ENCODE measurements at regions not wholly inside any gene's neighbourhood (a gene's known extent, or its start where the extent isn't known, plus 50 kb on each side); places are given as distances from the start of the nearest gene placed in this dataset.

DNA sequence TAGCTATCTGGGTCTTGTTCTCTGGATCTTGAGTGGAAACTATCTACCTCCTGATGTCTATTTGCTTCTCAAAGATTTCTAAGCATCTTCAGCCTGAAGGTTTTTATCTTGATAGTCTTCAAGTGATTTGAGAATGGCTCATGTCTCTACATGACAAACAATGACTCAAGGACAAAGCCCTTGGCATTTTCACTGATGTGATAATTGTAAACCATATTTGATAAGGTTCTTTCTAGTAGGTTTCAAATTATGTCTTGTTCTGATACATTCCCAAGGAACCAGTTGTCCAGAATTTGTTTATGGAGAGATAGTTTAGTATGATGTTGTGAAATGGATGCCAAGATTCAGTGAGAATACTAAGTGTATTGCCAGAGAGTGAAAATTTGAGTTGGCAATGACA lies 1079.3 kb upstream of the CDH9 start:
- Histone ChIP-seq H3K9me3 (peaks cover 0 to 4% (median 0%) of the 10 kb centered on the region in 4 donors), H3K4me3 (no peak overlapping the region), H3K27ac (no peak overlapping the region), H3K4me1 (no peaks in the 10 kb centered on the region), H3K27me3 (no peaks in the 10 kb centered on the region), H3K36me3 (no peaks in the 10 kb centered on the region)
- no peak for TF ChIP-seq POLR2A (IDR thresholded peaks at IDR 0.05)
- TF ChIP-seq, protein P1, sequence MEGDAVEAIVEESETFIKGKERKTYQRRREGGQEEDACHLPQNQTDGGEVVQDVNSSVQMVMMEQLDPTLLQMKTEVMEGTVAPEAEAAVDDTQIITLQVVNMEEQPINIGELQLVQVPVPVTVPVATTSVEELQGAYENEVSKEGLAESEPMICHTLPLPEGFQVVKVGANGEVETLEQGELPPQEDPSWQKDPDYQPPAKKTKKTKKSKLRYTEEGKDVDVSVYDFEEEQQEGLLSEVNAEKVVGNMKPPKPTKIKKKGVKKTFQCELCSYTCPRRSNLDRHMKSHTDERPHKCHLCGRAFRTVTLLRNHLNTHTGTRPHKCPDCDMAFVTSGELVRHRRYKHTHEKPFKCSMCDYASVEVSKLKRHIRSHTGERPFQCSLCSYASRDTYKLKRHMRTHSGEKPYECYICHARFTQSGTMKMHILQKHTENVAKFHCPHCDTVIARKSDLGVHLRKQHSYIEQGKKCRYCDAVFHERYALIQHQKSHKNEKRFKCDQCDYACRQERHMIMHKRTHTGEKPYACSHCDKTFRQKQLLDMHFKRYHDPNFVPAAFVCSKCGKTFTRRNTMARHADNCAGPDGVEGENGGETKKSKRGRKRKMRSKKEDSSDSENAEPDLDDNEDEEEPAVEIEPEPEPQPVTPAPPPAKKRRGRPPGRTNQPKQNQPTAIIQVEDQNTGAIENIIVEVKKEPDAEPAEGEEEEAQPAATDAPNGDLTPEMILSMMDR (IDR thresholded peaks at IDR 0.05): no peak
- no peak for DNase-seq

DNA sequence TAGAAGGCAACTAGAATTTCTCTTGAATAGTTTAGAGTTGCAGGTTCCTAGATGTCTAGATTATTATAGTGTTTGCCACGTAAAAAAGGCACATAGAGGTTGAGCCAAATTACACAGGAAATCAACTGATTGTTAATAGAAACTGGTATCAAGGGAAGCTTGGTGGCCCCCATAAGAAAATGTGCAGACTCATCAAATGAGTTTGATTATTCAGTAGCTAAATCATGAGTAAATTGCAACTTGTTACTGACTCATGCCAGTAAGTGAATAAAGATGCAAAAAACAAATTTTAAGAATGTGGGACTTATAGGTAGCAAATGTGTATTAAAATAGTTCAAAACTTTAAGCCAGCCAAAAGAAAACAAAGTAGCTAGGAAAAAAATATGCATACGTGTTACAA lies 1078.9 kb upstream of the CDH9 start:
- H3K9me3 ChIP-seq: peaks cover 0 to 4% (median 0%) of the 10 kb centered on the region in 4 donors
- no peaks in the 10 kb centered on the region for H3K36me3 ChIP-seq
- no peaks in the 10 kb centered on the region for H3K27me3 ChIP-seq
- no peaks in the 10 kb centered on the region for H3K4me1 ChIP-seq
- no peak for TF ChIP-seq POLR2A (IDR thresholded peaks at IDR 0.05)
- TF ChIP-seq, protein P1 (IDR thresholded peaks at IDR 0.05): no peak
- no peak overlapping the region for H3K27ac ChIP-seq
- H3K4me3 ChIP-seq: no peak overlapping the region
- DNase-seq: no peak

DNA sequence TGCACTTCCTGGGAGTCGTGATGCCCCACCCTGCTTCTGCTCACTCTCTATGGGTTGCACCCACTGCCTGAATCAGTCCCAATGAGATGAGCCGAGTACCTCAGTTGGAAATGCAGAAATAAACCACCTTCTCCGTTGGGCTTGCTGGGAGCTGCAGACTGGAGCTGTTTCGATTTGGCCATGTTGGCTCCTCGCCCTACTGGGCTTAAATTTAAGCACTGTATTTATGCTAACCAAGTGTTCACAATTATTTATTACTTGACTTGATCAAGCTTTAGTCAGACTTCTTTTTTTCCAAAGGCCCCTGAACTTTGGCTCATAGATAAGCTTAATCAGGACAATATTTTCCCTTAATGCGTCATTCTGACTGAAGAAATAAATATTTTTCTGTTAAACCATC lies 1072.4 kb upstream of the CDH9 start:
- H3K27me3 ChIP-seq: no peaks in the 10 kb centered on the region
- DNase-seq: no peak
- no peaks in the 10 kb centered on the region for H3K36me3 ChIP-seq
- H3K27ac ChIP-seq: no peak overlapping the region
- H3K4me1 ChIP-seq: no peaks in the 10 kb centered on the region
- H3K9me3 ChIP-seq: peaks cover 0 to 3% (median 0%) of the 10 kb centered on the region in 4 donors
- no peak for TF ChIP-seq POLR2A (IDR thresholded peaks at IDR 0.05)
- TF ChIP-seq, protein P1 (IDR thresholded peaks at IDR 0.05): no peak
- no peak overlapping the region for H3K4me3 ChIP-seq

DNA sequence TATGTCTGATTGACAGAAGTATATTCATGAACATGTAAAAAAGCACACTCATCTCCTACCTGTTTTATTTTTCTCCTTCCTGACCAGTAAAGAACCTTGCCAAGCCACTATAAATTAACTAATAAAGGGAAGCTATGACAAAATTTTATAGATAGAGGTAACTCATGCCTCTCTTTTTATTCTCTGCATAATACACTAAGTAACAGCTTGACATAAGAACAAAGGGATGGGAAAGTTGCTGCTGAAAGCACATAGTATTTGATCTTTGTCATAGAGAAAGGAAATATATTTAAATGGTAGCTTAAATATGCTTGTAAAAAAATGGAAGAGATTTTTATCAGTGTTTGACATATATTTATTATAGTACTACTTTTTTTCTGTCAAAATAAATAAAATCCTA lies 1065.7 kb upstream of the CDH9 start:
- H3K27me3 ChIP-seq: no peaks in the 10 kb centered on the region

DNA sequence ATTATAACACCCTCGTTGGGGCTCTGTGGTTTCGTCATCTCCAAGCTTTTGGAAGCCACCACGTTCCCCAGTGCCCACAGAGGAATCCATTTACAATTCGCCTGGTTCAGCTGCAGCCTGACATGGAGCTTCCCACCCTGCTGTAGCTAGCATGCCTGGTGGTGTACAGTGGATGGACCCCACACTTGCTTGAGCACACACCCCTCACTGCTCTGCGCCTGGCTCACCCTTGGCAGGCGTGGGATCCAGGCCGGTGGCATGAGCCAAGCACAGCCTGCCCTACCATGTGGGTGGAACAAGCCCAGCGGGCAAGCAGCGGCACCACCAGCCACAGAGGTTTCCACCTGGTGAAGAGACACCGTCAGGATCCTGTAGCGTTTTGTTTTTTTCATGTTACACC lies 1045.7 kb upstream of the CDH9 start:
- no peaks in the 10 kb centered on the region for H3K36me3 ChIP-seq
- no peaks in the 10 kb centered on the region for H3K27me3 ChIP-seq
- TF ChIP-seq, protein P1 (IDR thresholded peaks at IDR 0.05): no peak
- H3K4me1 ChIP-seq: no peaks in the 10 kb centered on the region
- DNase-seq: no peak
- H3K4me3 ChIP-seq: no peak overlapping the region
- H3K27ac ChIP-seq: no peak overlapping the region
- no peaks in the 10 kb centered on the region for H3K9me3 ChIP-seq

More for the DNA sequence above, 1065.7 kb upstream of the CDH9 start:
- TF ChIP-seq, protein P1 (IDR thresholded peaks at IDR 0.05): no peak
- TF ChIP-seq POLR2A (IDR thresholded peaks at IDR 0.05): no peak
- H3K9me3 ChIP-seq: peaks cover 0 to 1% (median 0%) of the 10 kb centered on the region in 4 donors
- H3K36me3 ChIP-seq: no peaks in the 10 kb centered on the region
- no peaks in the 10 kb centered on the region for H3K4me1 ChIP-seq
- no peak overlapping the region for H3K4me3 ChIP-seq
- DNase-seq: no peak
- H3K27ac ChIP-seq: no peak overlapping the region

DNA sequence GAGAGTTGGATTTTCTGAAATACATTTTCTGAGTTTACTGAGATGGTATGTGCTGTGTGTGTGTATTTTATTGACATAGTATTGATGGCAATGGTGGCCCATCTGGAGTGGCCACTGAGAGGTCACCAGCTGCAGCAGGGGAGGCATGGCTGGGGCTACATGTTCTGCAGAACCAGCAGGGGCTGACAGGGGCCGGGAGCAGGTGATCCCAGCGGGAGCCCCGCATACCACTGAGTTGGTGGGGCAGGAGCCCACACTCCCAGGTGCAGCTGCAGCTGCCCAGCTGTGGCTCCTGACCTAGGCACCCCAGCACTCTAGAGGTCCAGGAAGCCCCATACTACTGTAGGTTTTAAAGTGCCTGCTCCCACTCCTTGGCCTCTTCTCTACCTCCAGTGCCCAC lies 1044.2 kb upstream of the CDH9 start:
- TF ChIP-seq, protein P1 (IDR thresholded peaks at IDR 0.05): no peak
- no peak for TF ChIP-seq POLR2A (IDR thresholded peaks at IDR 0.05)
- no peak for DNase-seq
- Histone ChIP-seq H3K9me3 (no peaks in the 10 kb centered on the region), H3K27me3 (no peaks in the 10 kb centered on the region), H3K4me1 (no peaks in the 10 kb centered on the region), H3K4me3 (no peak overlapping the region), H3K36me3 (no peaks in the 10 kb centered on the region), H3K27ac (no peak overlapping the region)

Measured in Peyer's patch (tissue), 4 donors.